Activated naive CD8-positive, alpha-beta T cell treated with anti-CD3 and anti-CD28 coated beads for 36 hours (primary cell): ENCODE measurements at regions not wholly inside any gene's neighbourhood (a gene's known extent, or its start where the extent isn't known, plus 50 kb on each side); places are given as distances from the start of the nearest gene placed in this dataset.

Experiments used
- DNase-seq: peaks from one replicate; pipeline ENCODE4 v3.0.0; 2021
- H3K27ac Mint-ChIP-seq: one replicate; pipeline ENCODE4 v1.8.0; 2022; ENCODE audit warnings: mild to moderate bottlenecking, moderate library complexity, mixed read lengths
- H3K27me3 Mint-ChIP-seq: one replicate; pipeline ENCODE4 v1.8.0; 2022; ENCODE audit warnings: mild to moderate bottlenecking, mixed read lengths
- H3K36me3 Mint-ChIP-seq: one replicate; pipeline ENCODE4 v1.8.0; 2021; ENCODE audit warnings: mild to moderate bottlenecking, mixed read lengths
- H3K4me1 Mint-ChIP-seq: one replicate; pipeline ENCODE4 v1.8.0; 2021; ENCODE audit warnings: mixed read lengths
- H3K4me3 Mint-ChIP-seq: one replicate; pipeline ENCODE4 v1.8.0; 2022; ENCODE audit warnings: mild to moderate bottlenecking, moderate library complexity, mixed read lengths
- H3K9me3 Mint-ChIP-seq: one replicate; pipeline ENCODE4 v1.8.0; 2022; ENCODE audit warnings: mixed read lengths

GRCh38 chr12:69091442-69092017, 147.8 kb upstream of the CPSF6 start:
- no peaks in the 10 kb centered on the region for H3K36me3 Mint-ChIP-seq
- no peak overlapping the region for H3K27ac Mint-ChIP-seq
- H3K4me3 Mint-ChIP-seq = no peak overlapping the region
- no peak for DNase-seq
- H3K4me1 Mint-ChIP-seq = no peaks in the 10 kb centered on the region
- H3K9me3 Mint-ChIP-seq = no peaks in the 10 kb centered on the region
- H3K27me3 Mint-ChIP-seq = peaks cover 27% of the 10 kb centered on the region

DNA sequence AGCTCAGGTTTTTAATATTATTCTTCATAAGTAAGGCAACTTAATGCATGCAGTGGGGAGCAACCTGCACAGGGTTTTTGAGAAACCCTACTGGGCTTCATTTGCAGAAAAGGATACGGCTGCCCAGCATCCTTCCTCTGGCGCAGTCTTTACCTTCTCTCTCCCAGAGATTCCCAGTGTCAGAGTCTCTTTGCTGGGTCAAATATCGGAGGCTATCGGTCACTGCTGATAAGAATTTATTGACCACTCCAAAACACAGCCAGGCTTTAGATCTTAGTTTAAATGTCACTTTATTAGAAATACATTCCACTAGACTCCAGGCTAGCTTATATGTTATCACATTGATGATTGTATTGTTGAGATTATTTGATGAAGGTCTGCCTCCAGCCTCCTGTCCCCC, 147.2 kb upstream of the CPSF6 start:
- peaks cover 27% of the 10 kb centered on the region for H3K27me3 Mint-ChIP-seq
- H3K9me3 Mint-ChIP-seq = no peaks in the 10 kb centered on the region
- H3K4me1 Mint-ChIP-seq = no peaks in the 10 kb centered on the region
- H3K27ac Mint-ChIP-seq = no peak overlapping the region
- no peaks in the 10 kb centered on the region for H3K36me3 Mint-ChIP-seq
- no peak for DNase-seq
- no peak overlapping the region for H3K4me3 Mint-ChIP-seq

DNA sequence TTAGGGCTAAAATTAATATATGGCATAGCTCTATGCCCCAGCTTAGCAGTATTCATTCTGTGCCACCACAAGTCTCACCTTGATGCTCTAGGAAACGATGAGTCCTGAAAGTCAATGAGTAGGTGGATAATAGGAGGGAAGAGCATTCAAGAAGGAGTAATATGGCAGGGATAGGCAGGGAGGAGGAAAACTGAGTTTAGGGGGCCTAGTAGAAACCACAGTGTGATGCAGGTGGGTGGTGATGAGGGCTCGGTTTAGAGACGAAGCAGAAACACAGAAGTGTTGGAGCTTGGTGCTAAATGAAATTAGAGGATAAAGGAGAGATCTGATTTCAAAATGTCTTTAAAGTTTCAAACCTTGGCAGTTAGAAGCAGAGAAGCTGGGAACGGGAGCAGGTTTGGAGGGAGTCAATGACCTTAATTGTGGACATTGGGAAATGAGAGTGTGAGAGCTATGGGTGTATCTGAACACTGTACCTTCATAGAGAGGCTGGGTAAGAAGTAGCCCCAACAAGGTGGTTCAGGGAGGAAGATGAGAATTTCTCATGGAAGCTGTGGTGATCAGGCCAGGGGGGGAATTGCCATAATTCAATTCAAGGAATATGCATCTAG, 144.7 kb upstream of the CPSF6 start:
- Mint-ChIP-seq H3K27ac (no peak overlapping the region), H3K4me1 (peaks cover 6% of the 10 kb centered on the region), H3K27me3 (peaks cover 20% of the 10 kb centered on the region), H3K4me3 (no peak overlapping the region), H3K36me3 (no peaks in the 10 kb centered on the region), H3K9me3 (no peaks in the 10 kb centered on the region)
- DNase-seq = no peak

DNA sequence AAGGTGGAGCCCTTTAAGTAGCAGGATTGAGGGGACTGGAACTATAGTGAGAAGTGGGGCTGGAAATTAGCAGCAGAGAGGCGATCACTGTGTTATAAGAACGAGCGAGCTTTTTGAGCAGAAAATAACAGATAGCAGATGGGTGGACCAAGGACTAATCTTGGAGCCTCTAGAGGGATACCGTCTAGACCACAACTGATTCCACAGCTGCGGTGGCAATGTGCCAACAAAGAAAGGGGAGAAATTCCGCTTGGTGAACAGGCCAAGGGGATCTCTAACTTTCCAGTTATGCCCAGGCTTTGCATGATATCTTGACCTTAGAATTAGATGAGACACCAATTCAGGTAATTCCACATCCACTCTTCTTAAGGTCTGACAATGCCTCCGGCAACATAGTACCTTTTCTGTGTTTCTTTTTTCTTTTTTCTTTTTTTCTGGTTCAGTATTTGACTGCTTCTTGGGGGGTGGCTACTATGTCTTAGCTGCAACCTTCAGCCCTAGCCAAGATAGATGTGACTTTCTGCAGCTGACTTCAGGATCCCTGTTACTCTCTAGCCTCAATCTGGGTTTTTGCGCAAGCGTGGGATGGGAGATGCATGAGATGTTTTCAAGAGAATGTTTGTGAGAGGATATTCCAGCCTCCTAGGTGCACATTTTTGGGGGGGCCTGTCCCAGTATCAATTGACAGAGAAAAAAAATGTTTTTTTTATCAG, 143.4 kb upstream of the CPSF6 start:
- DNase-seq = no peak
- Mint-ChIP-seq H3K36me3 (no peaks in the 10 kb centered on the region), H3K9me3 (no peaks in the 10 kb centered on the region), H3K4me1 (peaks cover 6% of the 10 kb centered on the region), H3K4me3 (no peak overlapping the region), H3K27me3 (peaks cover 11% of the 10 kb centered on the region), H3K27ac (no peak overlapping the region)

- H3K27me3 Mint-ChIP-seq = peaks cover 11% of the 10 kb centered on the region
- H3K4me1 Mint-ChIP-seq = peaks cover 6% of the 10 kb centered on the region
- H3K36me3 Mint-ChIP-seq = no peaks in the 10 kb centered on the region
- no peak for DNase-seq
- no peak overlapping the region for H3K4me3 Mint-ChIP-seq
- H3K27ac Mint-ChIP-seq = no peak overlapping the region
- no peaks in the 10 kb centered on the region for H3K9me3 Mint-ChIP-seq
Measured at GRCh38 chr12:69096669-69097335, 142.6 kb upstream of the CPSF6 start.

DNA sequence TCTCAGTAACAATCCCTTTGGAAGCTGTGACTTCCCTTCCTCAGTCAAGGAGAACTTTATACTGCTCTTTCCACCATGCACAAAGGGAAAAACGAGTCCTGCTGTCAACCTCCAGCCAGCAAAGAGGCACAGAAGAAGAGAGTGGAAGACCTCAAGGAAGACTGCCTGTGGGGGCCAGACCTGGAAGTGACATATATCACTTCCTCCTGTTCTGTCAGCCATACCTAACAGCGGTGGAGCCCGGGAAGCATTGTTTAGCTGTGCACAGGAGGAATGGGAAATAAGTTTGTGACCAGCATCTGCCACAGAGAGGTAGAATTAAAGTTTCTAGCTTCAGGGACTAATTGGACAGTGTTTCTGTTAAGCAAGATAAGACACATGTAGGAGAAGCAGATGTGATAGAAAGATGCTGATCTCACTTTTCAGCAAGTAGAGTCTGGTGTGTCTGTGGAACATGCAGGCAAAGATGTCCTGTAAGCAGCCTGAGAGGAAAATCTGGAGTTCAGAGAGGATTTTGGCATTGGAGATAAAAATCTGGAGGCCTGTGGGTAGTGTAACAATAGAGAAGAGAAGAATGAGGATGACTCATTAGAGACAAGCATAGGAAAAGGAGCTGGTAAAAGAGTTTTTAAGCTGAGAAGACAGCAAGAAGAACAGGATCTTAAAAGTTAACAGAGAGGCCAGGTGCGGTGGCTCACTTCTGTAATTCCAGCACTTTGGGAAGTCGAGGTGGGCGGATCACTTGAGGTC, 141.6 kb upstream of the CPSF6 start:
- Mint-ChIP-seq H3K4me1 (peaks cover 7% of the 10 kb centered on the region), H3K9me3 (no peaks in the 10 kb centered on the region), H3K4me3 (no peak overlapping the region), H3K36me3 (no peaks in the 10 kb centered on the region), H3K27ac (no peak overlapping the region), H3K27me3 (peaks cover 11% of the 10 kb centered on the region)
- DNase-seq = no peak

GRCh38 chr12:69099201-69099837, 140.1 kb upstream of the CPSF6 start:
- H3K4me3 Mint-ChIP-seq = no peak overlapping the region
- no peaks in the 10 kb centered on the region for H3K27me3 Mint-ChIP-seq
- DNase-seq = no peak
- no peaks in the 10 kb centered on the region for H3K9me3 Mint-ChIP-seq
- no peak overlapping the region for H3K27ac Mint-ChIP-seq
- no peaks in the 10 kb centered on the region for H3K36me3 Mint-ChIP-seq
- H3K4me1 Mint-ChIP-seq = peaks cover 9% of the 10 kb centered on the region

- Mint-ChIP-seq H3K4me3 (no peak overlapping the region), H3K27ac (no peak overlapping the region), H3K9me3 (no peaks in the 10 kb centered on the region), H3K36me3 (no peaks in the 10 kb centered on the region), H3K27me3 (no peaks in the 10 kb centered on the region), H3K4me1 (peaks cover 9% of the 10 kb centered on the region)
- no peak for DNase-seq
Measured at GRCh38 chr12:69101505-69101904, 137.9 kb upstream of the CPSF6 start.

DNA sequence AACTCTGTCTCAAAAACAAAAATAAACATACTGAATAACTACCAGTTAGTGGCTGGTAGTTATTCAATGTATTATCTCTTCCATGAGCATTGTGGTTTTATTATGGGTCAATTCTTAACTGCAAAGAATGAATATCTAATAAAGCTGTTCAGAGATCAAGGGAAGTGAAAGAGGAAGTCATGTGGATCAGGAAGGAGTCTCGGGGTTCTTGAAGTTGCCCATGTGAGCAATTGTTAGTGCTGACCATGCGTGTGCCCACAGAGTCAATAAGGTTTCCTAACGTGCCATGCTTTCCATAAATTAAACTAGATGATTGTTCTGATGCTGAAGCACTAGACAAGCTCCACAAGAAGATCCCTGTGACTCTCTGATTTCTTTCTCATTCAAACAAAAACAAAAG, 136.5 kb upstream of the CPSF6 start:
- Mint-ChIP-seq H3K9me3 (no peaks in the 10 kb centered on the region), H3K27ac (no peak overlapping the region), H3K27me3 (no peaks in the 10 kb centered on the region), H3K4me3 (no peak overlapping the region), H3K4me1 (peaks cover 9% of the 10 kb centered on the region), H3K36me3 (no peaks in the 10 kb centered on the region)
- DNase-seq = no peak

DNA sequence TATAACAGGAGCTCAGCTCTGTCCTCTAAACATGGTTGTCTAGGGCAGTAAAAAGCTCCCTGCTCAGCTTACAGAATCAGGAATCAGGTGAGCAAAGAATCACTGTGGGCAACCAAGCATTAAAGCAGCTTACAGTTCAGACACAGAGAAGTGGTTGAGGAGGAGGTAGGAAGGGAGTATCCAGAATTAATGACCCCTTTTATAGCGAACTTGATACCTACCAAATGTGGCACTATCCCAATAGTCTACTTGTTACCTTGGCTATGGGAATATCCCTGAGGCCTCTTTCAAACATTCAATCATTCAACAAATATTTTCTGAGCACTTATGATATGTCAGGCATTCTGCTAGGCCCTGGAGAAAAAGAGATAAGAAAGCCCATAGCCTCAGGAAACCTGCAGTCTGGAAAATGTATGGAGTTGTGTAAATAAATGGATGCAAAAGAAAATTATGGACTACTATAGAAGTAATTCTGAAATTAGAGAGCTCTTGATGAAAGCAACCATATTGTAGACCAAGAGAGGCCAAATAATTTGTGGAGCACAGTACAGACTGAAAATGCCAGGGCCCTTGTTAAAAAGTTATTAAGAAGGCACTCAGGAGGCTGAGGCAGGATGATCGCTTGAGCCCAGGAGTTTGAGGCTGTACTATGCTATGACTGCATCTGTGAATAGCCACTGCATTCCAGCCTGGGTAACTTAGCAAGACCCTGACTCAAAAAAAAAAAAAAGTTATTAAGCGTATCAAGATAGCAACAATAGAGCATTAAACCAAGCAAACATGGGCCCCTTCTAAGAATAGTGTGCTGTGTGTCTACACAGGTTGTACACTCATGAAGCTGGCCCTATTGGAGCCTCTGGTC, 134.0 kb upstream of the CPSF6 start:
- Mint-ChIP-seq H3K27ac (no peak overlapping the region), H3K4me1 (peaks cover 3% of the 10 kb centered on the region), H3K9me3 (no peaks in the 10 kb centered on the region), H3K4me3 (no peak overlapping the region), H3K27me3 (no peaks in the 10 kb centered on the region), H3K36me3 (no peaks in the 10 kb centered on the region)
- no peak for DNase-seq

- peaks cover 3% of the 10 kb centered on the region for H3K4me1 Mint-ChIP-seq
- no peak for DNase-seq
- H3K27ac Mint-ChIP-seq = no peak overlapping the region
- no peaks in the 10 kb centered on the region for H3K36me3 Mint-ChIP-seq
- H3K4me3 Mint-ChIP-seq = no peak overlapping the region
- no peaks in the 10 kb centered on the region for H3K9me3 Mint-ChIP-seq
- no peaks in the 10 kb centered on the region for H3K27me3 Mint-ChIP-seq
Measured at GRCh38 chr12:69106482-69107118, 132.8 kb upstream of the CPSF6 start.

GRCh38 chr12:69107541-69107940, 131.8 kb upstream of the CPSF6 start:
- no peaks in the 10 kb centered on the region for H3K36me3 Mint-ChIP-seq
- no peaks in the 10 kb centered on the region for H3K27me3 Mint-ChIP-seq
- no peaks in the 10 kb centered on the region for H3K9me3 Mint-ChIP-seq
- H3K4me3 Mint-ChIP-seq = no peak overlapping the region
- H3K27ac Mint-ChIP-seq = no peak overlapping the region
- H3K4me1 Mint-ChIP-seq = peaks cover 3% of the 10 kb centered on the region
- DNase-seq = no peak

- no peaks in the 10 kb centered on the region for H3K27me3 Mint-ChIP-seq
- DNase-seq = no peak
- H3K9me3 Mint-ChIP-seq = no peaks in the 10 kb centered on the region
- H3K4me3 Mint-ChIP-seq = no peak overlapping the region
- H3K36me3 Mint-ChIP-seq = no peaks in the 10 kb centered on the region
- no peak overlapping the region for H3K27ac Mint-ChIP-seq
- peaks cover under 1% of the 10 kb centered on the region for H3K4me1 Mint-ChIP-seq
Measured at GRCh38 chr12:69108037-69108436, 131.3 kb upstream of the CPSF6 start.
